Thoracic aorta (tissue), 2 donors: ENCODE measurements at regions not wholly inside any gene's neighbourhood (a gene's known extent, or its start where the extent isn't known, plus 50 kb on each side); places are given as distances from the start of the nearest gene placed in this dataset.

Experiments used
- ATAC-seq: fragments of 150-250 bp; one replicate; pipeline ENCODE4 v1.8.0; 2017; ENCODE audit warnings: low read depth; ENCODE audit not compliant: insufficient number of reproducible peaks, low FRiP score
- DNase-seq: peaks from one replicate; pipeline ENCODE4 v3.0.0-alpha.2; 2020; ENCODE audit warnings: low spot score
- H3K27ac ChIP-seq, 2 donors: fragments of 200-600 bp; sonication (generic); 1 replicate in 1 of 2; 2 replicates in 1 of 2; pipeline ENCODE4 v1.5.1; 2016; ENCODE audit warnings: mild to moderate bottlenecking in 2 of 2, moderate library complexity in 2 of 2
- H3K27me3 ChIP-seq: fragments of 200-600 bp; sonication (generic); replicated peaks from 2 replicates; pipeline ENCODE4 v1.6.0; 2016; ENCODE audit warnings: mild to moderate bottlenecking; ENCODE audit not compliant: insufficient read depth
- H3K36me3 ChIP-seq: fragments of 200-600 bp; sonication (generic); one replicate; pipeline ENCODE4 v1.5.1; 2016
- H3K4me1 ChIP-seq, 2 donors: fragments of 200-600 bp; sonication (generic); 1 replicate in 1 of 2; 2 replicates in 1 of 2; pipeline versions ENCODE4 v1.5.1 to v1.6.0; 2016; ENCODE audit warnings: low read depth in 2 of 2, mild to moderate bottlenecking in 1 of 2; ENCODE audit not compliant: control insufficient read depth in 1 of 2
- H3K4me3 ChIP-seq: fragments of 200-600 bp; sonication (generic); 2 replicates; pipeline ENCODE4 v1.5.1; 2016; ENCODE audit warnings: mild to moderate bottlenecking
- H3K9me3 ChIP-seq: fragments of 200-600 bp; sonication (generic); 2 replicates; pipeline ENCODE4 v1.5.1; 2016
- CTCF ChIP-seq: fragments of 200-600 bp; sonication (generic); IDR thresholded peaks from one replicate; pipeline ENCODE4 v1.5.1; 2019; ENCODE audit warnings: antibody characterized with exemption

- ATAC-seq (no peak), DNase-seq (no peak)
Measured at GRCh38 chr6:105504706-105505105, 101.8 kb upstream of the PREP start.

DNA sequence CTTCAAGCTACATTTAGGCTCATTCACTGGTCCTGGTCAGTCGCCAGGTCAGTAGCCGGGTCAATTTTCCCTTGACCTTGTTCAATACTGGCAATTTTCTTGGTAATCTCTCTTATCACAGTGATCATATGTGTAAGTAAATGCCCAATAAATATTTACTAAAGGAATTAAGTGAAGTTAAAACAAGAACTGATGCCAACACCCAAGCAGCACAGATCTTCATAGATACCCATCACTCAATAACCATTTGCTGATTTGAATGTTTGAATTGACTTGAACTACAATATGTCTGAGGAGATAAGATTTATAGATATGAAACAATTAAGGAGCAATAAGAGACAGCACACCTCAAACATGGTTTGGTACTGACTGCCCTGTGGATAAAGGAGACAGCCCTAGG, 100.8 kb upstream of the PREP start:
- H3K4me3 ChIP-seq, result no peak overlapping the region
- H3K36me3 ChIP-seq, result no peaks in the 10 kb centered on the region
- TF ChIP-seq CTCF, result no peak
- ATAC-seq, result no peak
- no peaks in the 10 kb centered on the region for H3K27me3 ChIP-seq
- H3K9me3 ChIP-seq, result no peaks in the 10 kb centered on the region
- no peak for DNase-seq
- H3K4me1 ChIP-seq, result no peaks in the 10 kb centered on the region
- H3K27ac ChIP-seq, result no peak overlapping the region

More at GRCh38 chr6:105504706-105505105, 101.8 kb upstream of the PREP start:
- no peak for TF ChIP-seq CTCF
- Histone ChIP-seq H3K4me1 (no peaks in the 10 kb centered on the region), H3K36me3 (no peaks in the 10 kb centered on the region), H3K27me3 (no peaks in the 10 kb centered on the region), H3K9me3 (no peaks in the 10 kb centered on the region), H3K4me3 (no peak overlapping the region), H3K27ac (no peak overlapping the region)

- Histone ChIP-seq H3K27ac (no peak overlapping the region), H3K4me1 (no peaks in the 10 kb centered on the region), H3K27me3 (no peaks in the 10 kb centered on the region), H3K9me3 (no peaks in the 10 kb centered on the region), H3K4me3 (no peak overlapping the region), H3K36me3 (no peaks in the 10 kb centered on the region)
- no peak for DNase-seq
- TF ChIP-seq CTCF, result no peak
- no peak for ATAC-seq
Measured at GRCh38 chr6:105501826-105502344, 99.0 kb upstream of the PREP start.

GRCh38 chr6:105501246-105501645, 98.4 kb upstream of the PREP start:
- Histone ChIP-seq H3K4me3 (no peak overlapping the region), H3K4me1 (no peaks in the 10 kb centered on the region), H3K9me3 (no peaks in the 10 kb centered on the region), H3K36me3 (no peaks in the 10 kb centered on the region), H3K27me3 (no peaks in the 10 kb centered on the region), H3K27ac (no peak overlapping the region)
- DNase-seq (no peak), ATAC-seq (no peak)
- no peak for TF ChIP-seq CTCF

GRCh38 chr6:105500693-105501092, 97.8 kb upstream of the PREP start:
- Histone ChIP-seq H3K27me3 (no peaks in the 10 kb centered on the region), H3K9me3 (no peaks in the 10 kb centered on the region), H3K4me1 (no peaks in the 10 kb centered on the region), H3K36me3 (no peaks in the 10 kb centered on the region), H3K4me3 (no peak overlapping the region), H3K27ac (no peak overlapping the region)
- TF ChIP-seq CTCF, result no peak
- ATAC-seq (no peak), DNase-seq (no peak)
